ENCODE measurements at regions not wholly inside any gene's neighbourhood (a gene's known extent, or its start where the extent isn't known, plus 50 kb on each side); places are given as distances from the start of the nearest gene placed in this dataset.

DNA sequence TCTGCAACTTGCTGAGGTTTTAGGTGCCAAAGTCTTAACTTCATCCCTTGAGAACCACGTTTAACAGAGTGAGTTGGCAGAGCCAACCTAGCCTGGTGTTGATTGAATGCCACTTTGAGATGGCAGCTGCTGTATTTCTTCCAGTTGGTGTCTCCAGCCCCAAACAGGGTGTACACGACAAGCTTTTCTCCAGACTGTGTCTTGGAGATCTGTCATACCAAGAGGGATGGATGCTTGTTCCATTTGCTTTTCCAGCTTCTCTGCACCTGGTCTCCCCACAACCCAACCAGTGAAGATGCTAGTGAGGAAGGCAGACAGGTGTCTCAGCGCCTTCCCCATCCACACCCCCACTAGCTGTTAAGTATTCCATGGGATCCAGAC lies 141.1 kb upstream of the HS3ST2 start:
- DNase-seq (ENCODE audit: low spot score) = no peak
- in situ Hi-C loops (cut with MboI; ENCODE audit: low sequenced_read_pairs, unreplicated experiment) = no loop called here

DNA sequence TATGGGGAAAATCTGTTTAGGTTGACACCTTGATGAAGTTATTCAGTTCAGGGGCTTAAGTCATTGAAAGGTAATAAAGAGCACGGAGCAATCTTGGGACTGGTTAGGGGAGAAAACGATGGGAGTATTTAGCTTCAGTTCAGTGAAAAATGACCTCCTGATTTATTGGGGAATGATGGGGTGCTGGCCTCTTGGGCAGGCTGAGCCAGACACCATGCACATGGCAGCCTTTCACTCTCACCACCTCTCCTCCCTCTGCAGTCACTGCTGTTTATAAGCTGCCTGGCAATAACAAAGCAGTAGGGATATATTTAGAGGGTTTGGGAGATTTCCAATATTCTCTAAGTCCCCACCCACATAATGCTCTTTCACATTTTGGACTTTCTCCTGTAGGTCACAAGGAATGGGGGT lies 140.5 kb upstream of the HS3ST2 start:
- no peak for TF ChIP-seq CTCF (IDR thresholded peaks at IDR 0.05; ENCODE audit: borderline replicate concordance, control extremely low read depth, extremely low read depth, insufficient read depth, missing control alignments)
- no peak for DNase-seq (ENCODE audit: low spot score)
- in situ Hi-C loops (cut with MboI; ENCODE audit: low sequenced_read_pairs, unreplicated experiment) = no loop called here

More for the DNA sequence above, 141.1 kb upstream of the HS3ST2 start:
- no peak for TF ChIP-seq CTCF (IDR thresholded peaks at IDR 0.05; ENCODE audit: borderline replicate concordance, control extremely low read depth, extremely low read depth, insufficient read depth, missing control alignments)

DNA sequence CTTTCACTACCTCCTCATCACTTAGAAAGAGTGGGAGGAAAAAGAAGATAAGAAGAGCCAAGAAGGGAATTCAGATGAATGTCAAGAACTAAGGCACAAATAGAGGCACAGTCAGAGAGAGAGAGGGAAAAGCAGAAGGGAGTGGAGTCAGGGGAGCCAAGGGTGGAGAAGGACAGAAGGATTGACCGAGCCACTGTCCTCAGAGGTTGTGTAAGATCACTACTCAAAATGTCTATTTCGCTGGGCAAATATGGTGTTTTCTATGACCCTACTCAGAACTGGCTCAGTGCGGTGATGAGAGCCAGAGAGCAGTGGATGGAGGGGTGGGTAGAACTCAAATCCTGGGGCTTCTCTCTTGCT lies 139.2 kb upstream of the HS3ST2 start:
- in situ Hi-C loops (cut with MboI; ENCODE audit: low sequenced_read_pairs, unreplicated experiment) = no loop called here
- DNase-seq (ENCODE audit: low spot score) = no peak
- no peak for TF ChIP-seq CTCF (IDR thresholded peaks at IDR 0.05; ENCODE audit: borderline replicate concordance, control extremely low read depth, extremely low read depth, insufficient read depth, missing control alignments)

DNA sequence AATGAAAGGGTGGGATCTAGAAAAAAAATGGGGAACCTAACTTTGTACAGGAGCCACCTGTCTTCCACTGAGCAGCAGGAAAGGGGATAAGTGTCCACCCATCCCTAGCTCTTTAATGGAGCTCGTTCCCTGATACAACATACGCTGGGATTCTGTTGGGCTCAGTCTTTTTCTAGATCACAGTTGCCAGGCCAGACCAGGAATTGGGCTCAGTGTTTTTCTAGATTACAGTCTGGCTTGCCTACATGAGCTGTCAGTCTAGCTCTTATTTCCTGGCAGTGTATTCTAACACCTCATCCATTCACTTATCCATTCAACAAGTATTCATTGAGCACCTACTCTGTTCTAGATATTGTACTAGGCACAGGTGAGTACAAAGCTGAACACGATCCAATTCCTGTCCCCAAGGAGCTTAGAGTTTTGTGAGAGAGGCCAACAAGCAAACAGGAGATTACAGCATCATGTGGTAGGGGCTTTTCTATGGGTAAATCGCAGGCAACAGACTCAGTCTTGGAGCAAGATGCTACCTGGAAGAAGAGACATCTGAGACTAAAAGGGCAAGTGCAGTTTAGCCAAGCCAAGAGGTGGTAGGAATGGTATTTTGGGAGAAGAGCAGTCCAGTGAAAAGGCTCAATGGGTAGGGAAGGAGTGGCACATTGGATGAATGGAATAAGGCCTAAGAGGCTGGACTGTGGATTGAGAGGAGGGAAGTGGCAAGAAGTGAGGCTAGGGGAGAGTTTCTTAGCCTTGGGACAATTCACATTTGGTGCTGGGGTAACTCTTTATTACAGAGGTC lies 138.0 kb upstream of the HS3ST2 start:
- TF ChIP-seq CTCF (IDR thresholded peaks at IDR 0.05; ENCODE audit: borderline replicate concordance, control extremely low read depth, extremely low read depth, insufficient read depth, missing control alignments) = no peak
- no peak for DNase-seq (ENCODE audit: low spot score)
- in situ Hi-C loops (cut with MboI; ENCODE audit: low sequenced_read_pairs, unreplicated experiment) = no loop called here

- DNase-seq (ENCODE audit: low spot score) = no peak
- TF ChIP-seq CTCF (IDR thresholded peaks at IDR 0.05; ENCODE audit: borderline replicate concordance, control extremely low read depth, extremely low read depth, insufficient read depth, missing control alignments) = no peak
- in situ Hi-C loops (cut with MboI; ENCODE audit: low sequenced_read_pairs, unreplicated experiment) = no loop called here
Measured at GRCh38 chr16:22677024-22677830, 136.7 kb upstream of the HS3ST2 start.

DNA sequence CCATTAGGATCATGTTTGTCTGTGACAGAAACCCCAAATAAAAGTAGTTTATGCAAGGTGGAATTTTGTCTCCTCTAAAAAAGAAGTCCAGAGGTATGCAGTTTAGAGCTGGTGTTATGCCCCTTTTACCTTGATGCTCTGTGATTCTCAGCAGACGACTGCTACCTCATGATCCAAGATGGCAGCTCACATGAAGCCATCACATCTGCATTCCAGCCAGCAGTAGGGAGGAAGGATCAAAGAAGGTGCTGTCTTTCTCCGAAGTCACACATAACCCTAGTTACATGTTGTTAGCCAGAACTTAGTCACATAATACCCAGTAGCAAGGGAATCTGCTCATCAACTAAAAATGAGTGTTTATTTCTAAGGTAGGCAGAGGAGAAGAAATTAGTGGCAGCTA lies 135.7 kb upstream of the HS3ST2 start:
- DNase-seq (ENCODE audit: low spot score) = no peak
- in situ Hi-C loops (cut with MboI; ENCODE audit: low sequenced_read_pairs, unreplicated experiment) = no loop called here
- no peak for TF ChIP-seq CTCF (IDR thresholded peaks at IDR 0.05; ENCODE audit: borderline replicate concordance, control extremely low read depth, extremely low read depth, insufficient read depth, missing control alignments)
